Panc1 (cell line): ENCODE measurements at regions not wholly inside any gene's neighbourhood (a gene's known extent, or its start where the extent isn't known, plus 50 kb on each side); places are given as distances from the start of the nearest gene placed in this dataset.

ENCODE experiments used
- ATAC-seq: fragments of 200-7000 bp; cut with Tn5 transposase; 2 replicates; pipeline ENCODE4 v1.9.1; 2020; ENCODE audit warnings: mild to moderate bottlenecking, moderate library complexity
- BruUV-seq: library from RNA; stranded (reverse); fragments of 400-500 nt; replicated peaks from 2 replicates; lab custom pipeline; 2021; lab: Mats Ljungman, UMichigan
- CTCF ChIA-PET: fragments of 300-600 bp; sonication (Branson Sonifier 250); formaldehyde crosslinking; loops from one replicate; lab custom pipeline; 2022; ENCODE audit warnings: antibody characterized with exemption; lab: Charles Lee
- POLR2A ChIA-PET: fragments of 300-600 bp; sonication (Branson Sonifier 250); formaldehyde crosslinking; loops from one replicate; lab custom pipeline; 2022; ENCODE audit warnings: antibody characterized with exemption; lab: Charles Lee
- DNase-seq: peaks from one replicate; pipeline ENCODE4 v3.0.0-alpha.2; 2010; ENCODE audit warnings: low read depth, low spot score
- H3K27ac ChIP-seq: 2 replicates; pipeline ENCODE4 v1.5.1; 2011; ENCODE audit warnings: mild to moderate bottlenecking, low read length, inconsistent platforms
- H3K27me3 ChIP-seq: fragments of 200-500 bp; sonication (Bioruptor generic); 2 replicates; pipeline ENCODE4 v1.6.0; 2014; ENCODE audit warnings: low read length, inconsistent platforms; ENCODE audit not compliant: control insufficient read depth, insufficient read depth
- H3K36me3 ChIP-seq: fragments of 200-500 bp; sonication (Bioruptor generic); 2 replicates; pipeline ENCODE4 v1.5.1; 2014; ENCODE audit warnings: inconsistent platforms, mild to moderate bottlenecking, low read length, moderate library complexity; ENCODE audit not compliant: control insufficient read depth, insufficient read depth
- H3K4me1 ChIP-seq: 2 replicates; pipeline ENCODE4 v1.5.1; 2011; ENCODE audit warnings: inconsistent platforms, mild to moderate bottlenecking, low read length, moderate library complexity; ENCODE audit not compliant: control insufficient read depth, insufficient read depth
- H3K4me3 ChIP-seq, 2 experiments: 2 replicates each; pipeline ENCODE4 v1.5.1; 2011 to 2012; ENCODE audit warnings: low read depth in 2 of 2, low read length in 2 of 2, mild to moderate bottlenecking in 2 of 2, inconsistent platforms in 1 of 2, moderate library complexity in 1 of 2
- H3K9me3 ChIP-seq: fragments of 200-500 bp; sonication (Bioruptor generic); 2 replicates; pipeline ENCODE4 v1.5.1; 2014; ENCODE audit warnings: low read depth, mild to moderate bottlenecking, inconsistent platforms, low read length, moderate library complexity; ENCODE audit not compliant: control insufficient read depth, insufficient read depth
- POLR2AphosphoS5 ChIP-seq: IDR thresholded peaks from 2 replicates; pipeline ENCODE4 v1.6.1; 2012; ENCODE audit warnings: mild to moderate bottlenecking, low read depth, low read length, moderate library complexity
- REST ChIP-seq, 2 experiments: IDR thresholded peaks; 2 replicates each; pipeline ENCODE4 v1.6.1; 2011 to 2012; ENCODE audit warnings: low read depth in 2 of 2, control low read depth in 1 of 2, low read length in 1 of 2, mild to moderate bottlenecking in 1 of 2, moderate library complexity in 1 of 2; ENCODE audit not compliant: insufficient read depth in 1 of 2
- SIN3A ChIP-seq: IDR thresholded peaks from 2 replicates; pipeline ENCODE4 v1.6.1; 2012; ENCODE audit warnings: low read depth, mild to moderate bottlenecking, low read length, moderate library complexity, borderline replicate concordance; ENCODE audit not compliant: insufficient read depth
- TCF7L2 ChIP-seq: IDR thresholded peaks from 2 replicates; pipeline ENCODE4 v1.6.1; 2011; ENCODE audit warnings: mild to moderate bottlenecking, low read depth, low read length, inconsistent platforms
- in situ Hi-C: cut with HindIII; loops from 2 replicates; pipeline ENCODE4 v1.10.0; 2016; ENCODE audit warnings: low sequenced_read_pairs, low pct_unique_long_range_greater_than_20kb
- intact Hi-C: fragments of 100-400 bp; cut with micrococcal nuclease; formaldehyde crosslinking; loops from one replicate; pipeline ENCODE4 v1.10.0; 2022; ENCODE audit not compliant: unreplicated experiment
- TF ChIP-seq, protein P1 (sequence below): fragments of 450-650 bp; IDR thresholded peaks from 2 replicates; pipeline ENCODE4 v1.5.1; 2017; ENCODE audit warnings: mild to moderate bottlenecking

DNA sequence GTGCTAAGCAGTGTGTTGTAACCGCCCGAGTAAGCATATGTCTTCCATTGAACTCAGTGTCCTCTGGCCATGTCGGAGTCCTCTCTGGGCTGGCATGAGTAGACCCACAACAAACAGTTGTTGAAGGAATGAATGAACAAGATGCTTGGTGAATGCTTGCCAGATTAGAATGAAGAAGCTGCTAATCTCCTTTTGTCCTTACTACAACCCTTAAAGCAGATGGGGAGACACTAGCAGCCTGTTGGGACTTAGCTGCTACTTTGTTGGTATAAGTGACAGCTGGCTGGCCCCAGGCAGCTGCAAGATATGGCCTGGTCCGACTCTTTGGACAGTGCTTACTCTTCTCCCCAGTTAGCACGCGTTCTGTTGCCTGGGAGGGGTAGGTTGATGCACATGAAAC is 370.1 kb downstream of the RPS24 start:
- Histone ChIP-seq H3K4me1 (no peaks in the 10 kb centered on the region; the same call in 1 of the 2 replicates), H3K9me3 (no peaks in the 10 kb centered on the region), H3K27ac (no peak overlapping the region), H3K4me3 (no peak overlapping the region), H3K36me3 (no peaks in the 10 kb centered on the region), H3K27me3 (peaks cover 19% of the 10 kb centered on the region)
- CTCF ChIA-PET = no interaction called here
- TF ChIP-seq REST (IDR thresholded peaks at IDR 0.05; ENCODE audit: insufficient read depth in 1 of 2, low read depth in 2 of 2, low read length in 1 of 2) (no peak), SIN3A (no peak), TCF7L2 (no peak), POLR2AphosphoS5 (no peak)
- TF ChIP-seq, protein P1, sequence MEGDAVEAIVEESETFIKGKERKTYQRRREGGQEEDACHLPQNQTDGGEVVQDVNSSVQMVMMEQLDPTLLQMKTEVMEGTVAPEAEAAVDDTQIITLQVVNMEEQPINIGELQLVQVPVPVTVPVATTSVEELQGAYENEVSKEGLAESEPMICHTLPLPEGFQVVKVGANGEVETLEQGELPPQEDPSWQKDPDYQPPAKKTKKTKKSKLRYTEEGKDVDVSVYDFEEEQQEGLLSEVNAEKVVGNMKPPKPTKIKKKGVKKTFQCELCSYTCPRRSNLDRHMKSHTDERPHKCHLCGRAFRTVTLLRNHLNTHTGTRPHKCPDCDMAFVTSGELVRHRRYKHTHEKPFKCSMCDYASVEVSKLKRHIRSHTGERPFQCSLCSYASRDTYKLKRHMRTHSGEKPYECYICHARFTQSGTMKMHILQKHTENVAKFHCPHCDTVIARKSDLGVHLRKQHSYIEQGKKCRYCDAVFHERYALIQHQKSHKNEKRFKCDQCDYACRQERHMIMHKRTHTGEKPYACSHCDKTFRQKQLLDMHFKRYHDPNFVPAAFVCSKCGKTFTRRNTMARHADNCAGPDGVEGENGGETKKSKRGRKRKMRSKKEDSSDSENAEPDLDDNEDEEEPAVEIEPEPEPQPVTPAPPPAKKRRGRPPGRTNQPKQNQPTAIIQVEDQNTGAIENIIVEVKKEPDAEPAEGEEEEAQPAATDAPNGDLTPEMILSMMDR = no peak
- no peak for DNase-seq
- POLR2A ChIA-PET = no interaction called here
- in situ Hi-C loops = no loop called here
- no peak for ATAC-seq
- intact Hi-C loops = no loop called here
- no TSS peak for BruUV-seq

GRCh38 chr10:78404296-78404695 is 370.6 kb downstream of the RPS24 start:
- Histone ChIP-seq H3K4me1 (no peaks in the 10 kb centered on the region; the same call in 1 of the 2 replicates), H3K27ac (no peak overlapping the region), H3K27me3 (peaks cover 19% of the 10 kb centered on the region), H3K9me3 (no peaks in the 10 kb centered on the region), H3K36me3 (no peaks in the 10 kb centered on the region), H3K4me3 (no peak overlapping the region)
- intact Hi-C loops (no loop called here), in situ Hi-C loops (no loop called here)
- CTCF ChIA-PET = no interaction called here
- no peak for ATAC-seq
- DNase-seq = no peak
- no TSS peak for BruUV-seq
- POLR2A ChIA-PET = no interaction called here
- TF ChIP-seq, protein P1 = no peak
- TF ChIP-seq TCF7L2 = no peak
- TF ChIP-seq SIN3A = no peak
- TF ChIP-seq REST (IDR thresholded peaks at IDR 0.05; ENCODE audit: insufficient read depth in 1 of 2, low read depth in 2 of 2, low read length in 1 of 2) = no peak
- no peak for TF ChIP-seq POLR2AphosphoS5
